ENCODE measurements at regions not wholly inside any gene's neighbourhood (a gene's known extent, or its start where the extent isn't known, plus 50 kb on each side); places are given as distances from the start of the nearest gene placed in this dataset.

DNA sequence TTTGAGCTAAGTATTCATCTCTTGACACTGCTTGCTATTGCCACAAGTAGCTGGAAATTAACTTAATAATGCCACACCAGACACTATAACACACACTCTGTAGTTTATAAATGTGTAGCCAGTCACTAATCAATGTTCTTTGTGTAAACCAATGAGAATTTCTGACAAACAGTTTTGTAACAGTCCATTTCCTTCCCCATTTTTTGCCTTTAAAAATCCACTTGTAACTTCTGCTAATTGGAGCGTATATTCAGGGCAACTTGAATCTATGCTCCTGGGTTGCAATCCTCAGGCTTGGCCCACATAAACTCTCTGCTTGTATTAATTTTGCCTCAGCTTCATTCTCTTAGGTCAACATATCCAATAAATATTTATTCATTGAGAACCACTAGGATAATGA, 125.0 kb upstream of the DHRS4 start:
- H3K4me3 ChIP-seq (replicated peaks in 1 of 2; ENCODE audit: low read depth in 2 of 2, low read length in 2 of 2): no peak overlapping the region
- no peak for TF ChIP-seq CTCF (IDR thresholded peaks at IDR 0.05; ENCODE audit: low read depth, low read length)
- DNase-seq (ENCODE audit: low read depth in 2 of 2): no peak

DNA sequence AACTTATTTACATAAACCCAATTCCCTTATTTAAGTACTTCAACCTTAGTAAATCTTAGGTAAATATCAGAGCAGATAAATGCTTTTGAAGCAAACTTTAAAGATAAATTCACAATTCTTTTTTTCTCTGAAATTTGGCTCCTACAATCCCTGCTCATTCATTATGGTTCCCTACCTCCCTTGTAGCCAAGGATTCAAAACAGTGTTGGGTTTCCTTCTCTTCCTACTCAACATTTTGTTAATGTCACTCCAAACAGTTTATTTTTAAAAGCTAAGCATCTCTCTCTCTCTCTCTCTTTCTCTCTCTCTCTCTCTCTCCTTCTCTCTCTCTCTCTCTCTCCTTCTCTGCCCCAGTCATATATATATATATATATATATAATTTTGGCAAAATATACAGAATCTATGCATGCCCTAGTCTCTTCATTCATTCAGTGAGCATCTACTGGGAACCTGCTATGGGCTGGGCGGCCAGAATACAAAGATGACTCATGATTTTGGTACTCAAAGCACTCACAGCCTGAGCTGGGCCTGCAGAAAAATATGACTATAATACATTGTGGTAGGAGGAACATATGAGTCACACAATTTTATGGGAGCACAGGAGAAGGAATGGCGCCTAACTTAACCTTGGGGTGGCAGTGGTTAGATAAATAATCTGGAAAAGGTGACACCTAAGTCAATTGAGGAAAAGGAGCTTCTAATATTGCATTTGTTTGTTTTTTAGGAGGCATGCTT, 123.7 kb upstream of the DHRS4 start:
- no peak overlapping the region for H3K4me3 ChIP-seq (replicated peaks in 1 of 2; ENCODE audit: low read depth in 2 of 2, low read length in 2 of 2)
- DNase-seq (ENCODE audit: low read depth in 2 of 2): peak; percentile 77 to 92
- no peak for TF ChIP-seq CTCF (IDR thresholded peaks at IDR 0.05; ENCODE audit: low read depth, low read length)

DNA sequence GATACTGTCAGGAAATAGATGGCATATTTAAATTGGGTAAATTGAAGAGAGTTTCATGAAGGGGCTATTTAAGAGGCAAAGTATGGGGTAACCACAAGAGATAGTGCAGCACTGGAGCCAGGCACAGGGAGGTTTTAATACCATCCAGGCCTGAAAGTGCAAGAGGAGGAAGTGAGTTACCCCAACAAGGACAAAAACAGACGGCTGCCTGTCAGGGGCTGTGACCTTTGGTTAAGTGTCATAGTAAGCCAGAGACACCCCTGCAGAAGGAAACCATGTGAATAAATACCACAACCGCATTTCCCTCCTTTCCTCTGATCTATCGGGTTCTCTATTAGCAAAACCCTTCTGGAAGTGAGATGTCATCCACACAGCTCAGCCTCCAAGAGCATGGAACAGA, 122.0 kb upstream of the DHRS4 start:
- DNase-seq (ENCODE audit: low read depth in 2 of 2): no peak
- no peak for TF ChIP-seq CTCF (IDR thresholded peaks at IDR 0.05; ENCODE audit: low read depth, low read length)
- no peak overlapping the region for H3K4me3 ChIP-seq (replicated peaks in 1 of 2; ENCODE audit: low read depth in 2 of 2, low read length in 2 of 2)

DNA sequence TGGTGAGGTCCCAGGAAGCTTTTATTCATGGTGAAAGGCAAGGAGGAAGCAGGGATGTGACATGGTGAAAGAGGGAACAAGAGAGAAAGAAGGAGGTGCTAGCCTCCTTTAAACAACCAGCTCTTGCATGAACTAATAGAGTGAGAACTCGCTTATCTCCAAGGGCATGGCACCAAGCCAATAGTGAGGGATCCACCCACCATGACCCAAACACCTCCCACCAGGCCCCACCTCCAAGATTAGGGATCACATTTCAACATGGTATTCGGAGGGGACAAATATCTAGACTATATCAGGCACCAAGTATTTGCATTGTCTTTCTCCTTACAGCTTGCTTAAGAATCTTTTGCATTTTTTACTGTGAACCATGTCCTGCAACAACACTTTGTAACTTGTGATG, 91.9 kb upstream of the DHRS4 start:
- TF ChIP-seq CTCF (IDR thresholded peaks at IDR 0.05; ENCODE audit: low read depth, low read length): no peak
- DNase-seq (ENCODE audit: low read depth in 2 of 2): peak in 1 of 2 donors; percentile 2
- H3K4me3 ChIP-seq (replicated peaks in 1 of 2; ENCODE audit: low read depth in 2 of 2, low read length in 2 of 2): no peak overlapping the region

DNA sequence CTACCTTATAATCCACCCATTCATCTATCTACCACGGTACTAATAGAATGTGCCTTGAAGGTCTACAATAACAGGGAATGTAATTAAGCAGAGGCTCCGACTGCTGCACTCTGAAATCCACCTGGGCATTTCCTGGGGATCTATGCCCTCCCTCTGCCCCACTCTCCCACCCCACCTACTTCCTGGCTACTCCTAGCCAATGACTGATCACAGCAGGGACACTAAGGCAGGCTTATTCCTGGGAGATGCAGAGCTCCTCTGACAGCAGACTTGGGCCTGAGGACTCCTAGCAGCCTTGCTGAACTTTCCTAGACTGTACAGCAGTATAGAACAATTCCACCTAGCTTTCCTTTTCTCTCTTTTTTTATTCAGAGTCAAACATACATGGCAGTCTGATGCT, 91.1 kb upstream of the DHRS4 start:
- no peak for TF ChIP-seq CTCF (IDR thresholded peaks at IDR 0.05; ENCODE audit: low read depth, low read length)
- H3K4me3 ChIP-seq (replicated peaks in 1 of 2; ENCODE audit: low read depth in 2 of 2, low read length in 2 of 2): no peak overlapping the region
- no peak for DNase-seq (ENCODE audit: low read depth in 2 of 2)

DNA sequence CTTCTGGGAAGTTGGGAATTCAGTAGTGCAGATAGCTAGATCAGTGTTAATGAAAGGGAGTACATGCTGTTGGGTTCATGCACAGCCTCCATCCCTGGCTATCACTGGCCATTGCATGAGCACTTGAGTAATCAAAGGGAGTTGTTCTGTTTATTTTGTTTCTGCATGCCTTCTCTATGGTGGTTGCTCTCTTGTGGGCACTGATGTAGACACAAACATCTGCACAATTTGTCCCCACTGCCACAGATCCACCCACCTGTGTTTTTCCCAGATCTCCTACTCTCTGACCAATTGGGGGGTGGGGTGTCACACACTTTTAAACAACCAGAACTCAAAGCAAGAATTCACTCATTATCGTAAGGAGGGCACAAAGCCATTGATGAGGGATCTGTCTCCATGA, 89.7 kb upstream of the DHRS4 start:
- H3K4me3 ChIP-seq (replicated peaks in 1 of 2; ENCODE audit: low read depth in 2 of 2, low read length in 2 of 2): no peak overlapping the region
- no peak for DNase-seq (ENCODE audit: low read depth in 2 of 2)
- TF ChIP-seq CTCF (IDR thresholded peaks at IDR 0.05; ENCODE audit: low read depth, low read length): no peak

DNA sequence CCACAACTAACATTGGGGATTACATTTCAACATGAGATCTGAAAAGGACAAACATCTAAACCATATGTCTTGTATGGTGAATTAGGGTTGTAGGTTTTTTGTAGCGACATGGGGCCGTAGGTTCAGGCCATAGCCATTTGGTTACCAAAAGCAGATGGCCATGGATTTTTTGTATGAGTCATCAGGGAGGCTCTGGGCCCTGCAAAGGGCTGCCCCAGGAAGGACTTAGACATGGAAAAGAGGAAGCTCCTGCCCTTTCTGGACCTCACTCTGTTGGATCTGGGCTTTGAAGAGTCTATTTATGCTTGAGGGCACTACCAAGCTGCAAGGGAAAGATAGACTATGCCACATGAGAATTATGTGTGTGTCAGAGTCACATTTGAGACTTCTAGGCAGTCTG, 89.3 kb upstream of the DHRS4 start:
- DNase-seq (ENCODE audit: low read depth in 2 of 2): no peak
- no peak overlapping the region for H3K4me3 ChIP-seq (replicated peaks in 1 of 2; ENCODE audit: low read depth in 2 of 2, low read length in 2 of 2)
- no peak for TF ChIP-seq CTCF (IDR thresholded peaks at IDR 0.05; ENCODE audit: low read depth, low read length)
